SU-DHL-6 (cell line): ENCODE measurements at regions not wholly inside any gene's neighbourhood (a gene's known extent, or its start where the extent isn't known, plus 50 kb on each side); places are given as distances from the start of the nearest gene placed in this dataset.

ENCODE experiments used
- EZH2phosphoT487 ChIP-seq: fragments of 200-600 bp; sonication (generic), shearing (Covaris generic); conservative IDR thresholded peaks from 2 replicates; pipeline ENCODE4 v1.6.1; 2018; ENCODE audit warnings: mild to moderate bottlenecking, antibody characterized with exemption, low read length, moderate library complexity, mixed read lengths
- TF ChIP-seq, protein P1 (sequence below): fragments of 200-600 bp; sonication (generic); IDR thresholded peaks from one replicate; pipeline ENCODE4 v1.5.1; 2017; ENCODE audit warnings: antibody characterized with exemption, mild to moderate bottlenecking, low read length, moderate library complexity; ENCODE audit not compliant: insufficient read depth, poor library complexity, severe bottlenecking

DNA sequence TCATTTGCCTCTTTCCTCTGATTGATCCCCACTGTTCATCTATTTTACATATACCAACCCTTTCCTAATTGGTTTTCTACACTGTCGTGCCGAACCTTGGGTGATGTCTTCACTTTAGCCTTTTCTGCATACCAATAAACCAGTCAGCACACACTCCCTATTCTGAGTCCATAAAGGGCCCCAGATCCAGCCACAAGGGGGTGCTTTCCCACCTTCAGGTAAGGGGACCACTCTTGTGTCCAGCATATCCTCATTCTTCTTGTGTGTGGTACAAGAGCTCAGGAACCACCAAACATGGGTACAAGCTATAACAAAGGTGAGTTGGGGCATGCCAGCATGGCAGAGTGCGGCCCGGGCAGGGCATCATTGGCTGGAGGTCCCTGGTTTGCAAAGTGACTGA, 859.8 kb downstream of the FSCB start:
- TF ChIP-seq, protein P1, sequence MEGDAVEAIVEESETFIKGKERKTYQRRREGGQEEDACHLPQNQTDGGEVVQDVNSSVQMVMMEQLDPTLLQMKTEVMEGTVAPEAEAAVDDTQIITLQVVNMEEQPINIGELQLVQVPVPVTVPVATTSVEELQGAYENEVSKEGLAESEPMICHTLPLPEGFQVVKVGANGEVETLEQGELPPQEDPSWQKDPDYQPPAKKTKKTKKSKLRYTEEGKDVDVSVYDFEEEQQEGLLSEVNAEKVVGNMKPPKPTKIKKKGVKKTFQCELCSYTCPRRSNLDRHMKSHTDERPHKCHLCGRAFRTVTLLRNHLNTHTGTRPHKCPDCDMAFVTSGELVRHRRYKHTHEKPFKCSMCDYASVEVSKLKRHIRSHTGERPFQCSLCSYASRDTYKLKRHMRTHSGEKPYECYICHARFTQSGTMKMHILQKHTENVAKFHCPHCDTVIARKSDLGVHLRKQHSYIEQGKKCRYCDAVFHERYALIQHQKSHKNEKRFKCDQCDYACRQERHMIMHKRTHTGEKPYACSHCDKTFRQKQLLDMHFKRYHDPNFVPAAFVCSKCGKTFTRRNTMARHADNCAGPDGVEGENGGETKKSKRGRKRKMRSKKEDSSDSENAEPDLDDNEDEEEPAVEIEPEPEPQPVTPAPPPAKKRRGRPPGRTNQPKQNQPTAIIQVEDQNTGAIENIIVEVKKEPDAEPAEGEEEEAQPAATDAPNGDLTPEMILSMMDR = no peak
- TF ChIP-seq EZH2phosphoT487 = no peak
